ENCODE measurements at regions not wholly inside any gene's neighbourhood (a gene's known extent, or its start where the extent isn't known, plus 50 kb on each side); places are given as distances from the start of the nearest gene placed in this dataset.

DNA sequence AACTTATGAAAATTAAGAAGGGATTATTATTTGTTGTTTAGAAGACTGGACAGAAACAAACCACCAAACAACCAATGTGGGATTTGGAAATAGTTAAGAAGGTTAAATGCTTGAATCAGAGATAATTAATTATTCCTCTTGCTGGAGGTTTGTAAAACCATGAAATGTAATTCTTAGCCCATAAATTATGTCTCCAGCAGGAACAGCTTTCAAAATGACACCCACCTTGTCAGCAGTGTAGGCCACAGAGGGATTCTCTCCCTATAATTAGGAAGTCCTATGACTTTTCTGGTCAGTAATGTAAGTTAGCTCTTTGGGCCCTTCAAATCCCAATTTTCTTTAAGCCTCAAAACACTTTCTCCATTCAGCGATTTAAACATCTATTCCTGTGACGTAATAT is 63.3 kb downstream of the DRD1 start:
- H3K4me3 ChIP-seq (ENCODE audit: low read length in 2 of 2) = no peak overlapping the region
- whole genome bisulfite sequencing, 2 donors (ENCODE audit: extremely low coverage in 2 of 2, insufficient read length in 2 of 2, insufficient replicate concordance in 1 of 2) = no CpG with 5 or more reads among the region's 2 CpGs

GRCh38 chr5:175379867-175380266 is 64.1 kb downstream of the DRD1 start:
- H3K18ac ChIP-seq (ENCODE audit: low read length) = no peak overlapping the region
- H3K14ac ChIP-seq (ENCODE audit: low read length) = no peak overlapping the region
- no peak overlapping the region for H2BK5ac ChIP-seq (ENCODE audit: low read length)
- H3K4me2 ChIP-seq (ENCODE audit: insufficient read depth, low read length, poor library complexity, severe bottlenecking) = no peak overlapping the region
- no peak overlapping the region for H2AK5ac ChIP-seq (ENCODE audit: low read depth, low read length)
- no peaks in the 10 kb centered on the region for H3K36me3 ChIP-seq (replicated peaks in 1 of 2; ENCODE audit: control insufficient read depth in 2 of 2, insufficient read depth in 2 of 2, low read length in 2 of 2)
- no peak overlapping the region for H4K91ac ChIP-seq (ENCODE audit: low read depth, low read length, poor library complexity)
- H3K27ac ChIP-seq (replicated peaks; ENCODE audit: low read length) = no peak overlapping the region
- no peak overlapping the region for H2BK120ac ChIP-seq (ENCODE audit: low read depth, low read length)
- peaks cover 0 to 4% of the 10 kb centered on the region in 2 donors for H3K4me1 ChIP-seq (ENCODE audit: control insufficient read depth in 2 of 2, insufficient read depth in 1 of 2, low read depth in 1 of 2, low read length in 2 of 2)
- H2BK12ac ChIP-seq (ENCODE audit: low read length) = no peak overlapping the region
- DNase-seq (ENCODE audit: low spot score) = no peak
- WGBS, 2 donors (ENCODE audit: extremely low coverage in 2 of 2, insufficient read length in 2 of 2, insufficient replicate concordance in 1 of 2) = no CpG with 5 or more reads among the region's 1 CpG
- no peaks in the 10 kb centered on the region for H3K9me3 ChIP-seq (replicated peaks in 1 of 2; ENCODE audit: control insufficient read depth in 2 of 2, insufficient read depth in 1 of 2, low read depth in 1 of 2, low read length in 2 of 2)
- H3K4me3 ChIP-seq (ENCODE audit: low read length in 2 of 2) = no peak overlapping the region
- H2BK15ac ChIP-seq (ENCODE audit: low read length) = no peak overlapping the region
- no peak overlapping the region for H3K9ac ChIP-seq (ENCODE audit: low read depth, low read length, poor library complexity)
- no peak overlapping the region for H3K4ac ChIP-seq (ENCODE audit: low read length)
- no peak overlapping the region for H4K8ac ChIP-seq (ENCODE audit: low read depth, low read length)
- H3K23ac ChIP-seq (ENCODE audit: low read depth, low read length, poor library complexity) = no peak overlapping the region
- no peaks in the 10 kb centered on the region for H3K27me3 ChIP-seq (ENCODE audit: control insufficient read depth in 3 of 3, insufficient read depth in 3 of 3, low read depth in 1 of 3, low read length in 3 of 3)
- H3K79me1 ChIP-seq (ENCODE audit: low read depth, low read length) = no peaks in the 10 kb centered on the region
- H2AFZ ChIP-seq (ENCODE audit: low read length) = no peak overlapping the region

More for the DNA sequence above, 63.3 kb downstream of the DRD1 start:
- H2BK5ac ChIP-seq (ENCODE audit: low read length) = no peak overlapping the region
- H3K79me1 ChIP-seq (ENCODE audit: low read depth, low read length) = no peaks in the 10 kb centered on the region
- H3K27me3 ChIP-seq (ENCODE audit: control insufficient read depth in 3 of 3, insufficient read depth in 3 of 3, low read depth in 1 of 3, low read length in 3 of 3) = peaks cover 0 to 3% (median 0%) of the 10 kb centered on the region in 3 experiments
- no peak overlapping the region for H2BK120ac ChIP-seq (ENCODE audit: low read depth, low read length)
- H3K27ac ChIP-seq (replicated peaks; ENCODE audit: low read length) = no peak overlapping the region
- H3K9me3 ChIP-seq (replicated peaks in 1 of 2; ENCODE audit: control insufficient read depth in 2 of 2, insufficient read depth in 1 of 2, low read depth in 1 of 2, low read length in 2 of 2) = no peaks in the 10 kb centered on the region
- no peak overlapping the region for H3K4ac ChIP-seq (ENCODE audit: low read length)
- no peak overlapping the region for H3K23ac ChIP-seq (ENCODE audit: low read depth, low read length, poor library complexity)
- no peak overlapping the region for H4K8ac ChIP-seq (ENCODE audit: low read depth, low read length)
- H4K91ac ChIP-seq (ENCODE audit: low read depth, low read length, poor library complexity) = no peak overlapping the region
- no peak overlapping the region for H2BK15ac ChIP-seq (ENCODE audit: low read length)
- no peak for DNase-seq (ENCODE audit: low spot score)
- no peak overlapping the region for H3K9ac ChIP-seq (ENCODE audit: low read depth, low read length, poor library complexity)
- no peak overlapping the region for H3K4me2 ChIP-seq (ENCODE audit: insufficient read depth, low read length, poor library complexity, severe bottlenecking)
- H2BK12ac ChIP-seq (ENCODE audit: low read length) = no peak overlapping the region
- H2AFZ ChIP-seq (ENCODE audit: low read length) = no peak overlapping the region
- H3K4me1 ChIP-seq (ENCODE audit: control insufficient read depth in 2 of 2, insufficient read depth in 1 of 2, low read depth in 1 of 2, low read length in 2 of 2) = peaks cover 0 to 4% of the 10 kb centered on the region in 2 donors
- H3K36me3 ChIP-seq (replicated peaks in 1 of 2; ENCODE audit: control insufficient read depth in 2 of 2, insufficient read depth in 2 of 2, low read length in 2 of 2) = no peaks in the 10 kb centered on the region
- H3K18ac ChIP-seq (ENCODE audit: low read length) = no peak overlapping the region
- no peak overlapping the region for H3K14ac ChIP-seq (ENCODE audit: low read length)
- no peak overlapping the region for H2AK5ac ChIP-seq (ENCODE audit: low read depth, low read length)

DNA sequence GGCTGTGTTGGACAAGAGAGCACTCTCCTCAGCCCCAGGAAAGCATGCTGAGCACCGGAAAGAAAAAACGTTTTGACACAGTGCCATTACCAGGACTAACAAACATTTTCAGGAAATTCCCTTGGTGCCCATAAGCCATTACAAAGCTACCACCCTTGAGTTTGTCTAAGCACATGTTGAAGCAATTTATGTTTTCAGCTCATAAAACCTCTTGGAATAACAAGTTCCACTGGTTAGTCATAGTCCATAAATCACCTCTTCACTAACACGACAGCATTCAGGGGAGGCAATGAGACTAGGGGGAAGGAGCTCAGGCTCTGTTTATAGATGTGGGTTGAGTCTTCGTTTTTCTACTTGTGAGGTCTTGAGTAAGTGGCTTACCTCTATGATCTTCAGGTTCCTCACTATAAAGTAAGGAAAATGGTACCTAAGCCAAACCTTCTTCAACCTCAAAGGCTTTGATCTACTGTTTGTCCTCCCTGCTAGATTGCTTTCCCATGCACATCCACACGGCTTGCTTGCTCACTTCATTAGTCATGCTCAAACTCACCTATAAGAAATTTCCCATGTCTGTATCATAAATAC is 65.4 kb downstream of the DRD1 start:
- no peak overlapping the region for H2BK5ac ChIP-seq (ENCODE audit: low read length)
- no peak overlapping the region for H3K4me3 ChIP-seq (ENCODE audit: low read length in 2 of 2)
- no peak overlapping the region for H3K27ac ChIP-seq (replicated peaks; ENCODE audit: low read length)
- no peak overlapping the region for H3K4ac ChIP-seq (ENCODE audit: low read length)
- no peak overlapping the region for H3K18ac ChIP-seq (ENCODE audit: low read length)
- H3K4me2 ChIP-seq (ENCODE audit: insufficient read depth, low read length, poor library complexity, severe bottlenecking) = no peak overlapping the region
- no peak overlapping the region for H3K14ac ChIP-seq (ENCODE audit: low read length)
- no peaks in the 10 kb centered on the region for H3K36me3 ChIP-seq (replicated peaks in 1 of 2; ENCODE audit: control insufficient read depth in 2 of 2, insufficient read depth in 2 of 2, low read length in 2 of 2)
- peaks cover 0 to 4% of the 10 kb centered on the region in 2 donors for H3K4me1 ChIP-seq (ENCODE audit: control insufficient read depth in 2 of 2, insufficient read depth in 1 of 2, low read depth in 1 of 2, low read length in 2 of 2)
- no peak overlapping the region for H2BK15ac ChIP-seq (ENCODE audit: low read length)
- no CpG with 5 or more reads among the region's 5 CpGs for WGBS, 2 donors (ENCODE audit: extremely low coverage in 2 of 2, insufficient read length in 2 of 2, insufficient replicate concordance in 1 of 2)
- no peak for DNase-seq (ENCODE audit: low spot score)
- no peak overlapping the region for H3K23ac ChIP-seq (ENCODE audit: low read depth, low read length, poor library complexity)
- no peak overlapping the region for H2BK12ac ChIP-seq (ENCODE audit: low read length)
- H3K27me3 ChIP-seq (ENCODE audit: control insufficient read depth in 3 of 3, insufficient read depth in 3 of 3, low read depth in 1 of 3, low read length in 3 of 3) = no peaks in the 10 kb centered on the region
- no peak overlapping the region for H3K9ac ChIP-seq (ENCODE audit: low read depth, low read length, poor library complexity)
- no peaks in the 10 kb centered on the region for H3K9me3 ChIP-seq (replicated peaks in 1 of 2; ENCODE audit: control insufficient read depth in 2 of 2, insufficient read depth in 1 of 2, low read depth in 1 of 2, low read length in 2 of 2)
- H3K79me1 ChIP-seq (ENCODE audit: low read depth, low read length) = no peaks in the 10 kb centered on the region
- H2AK5ac ChIP-seq (ENCODE audit: low read depth, low read length) = no peak overlapping the region
- H4K91ac ChIP-seq (ENCODE audit: low read depth, low read length, poor library complexity) = no peak overlapping the region
- H2BK120ac ChIP-seq (ENCODE audit: low read depth, low read length) = no peak overlapping the region
- H2AFZ ChIP-seq (ENCODE audit: low read length) = no peak overlapping the region
- H4K8ac ChIP-seq (ENCODE audit: low read depth, low read length) = no peak overlapping the region

DNA sequence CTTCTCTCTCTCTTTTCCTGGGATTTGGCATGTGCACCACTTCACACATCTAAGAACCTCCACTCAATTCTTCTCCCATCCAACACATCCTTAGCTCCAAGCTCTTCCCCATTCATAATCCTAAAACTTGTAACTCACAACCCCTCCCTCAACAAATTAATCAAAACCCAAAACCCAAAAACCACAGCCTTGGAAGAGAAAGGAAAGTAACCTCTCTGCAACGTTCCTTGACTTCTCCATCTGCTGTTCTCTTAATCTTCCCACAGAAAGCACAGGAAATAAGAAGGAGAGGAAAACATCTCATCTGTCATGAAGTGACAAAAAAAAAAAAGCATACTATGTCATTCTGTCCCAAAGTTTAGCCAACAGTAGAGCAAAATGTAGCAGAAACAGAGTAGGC is 66.2 kb downstream of the DRD1 start:
- H2AK5ac ChIP-seq (ENCODE audit: low read depth, low read length) = no peak overlapping the region
- DNase-seq (ENCODE audit: low spot score) = no peak
- no peaks in the 10 kb centered on the region for H3K27me3 ChIP-seq (ENCODE audit: control insufficient read depth in 3 of 3, insufficient read depth in 3 of 3, low read depth in 1 of 3, low read length in 3 of 3)
- H2BK15ac ChIP-seq (ENCODE audit: low read length) = no peak overlapping the region
- no peaks in the 10 kb centered on the region for H3K9me3 ChIP-seq (replicated peaks in 1 of 2; ENCODE audit: control insufficient read depth in 2 of 2, insufficient read depth in 1 of 2, low read depth in 1 of 2, low read length in 2 of 2)
- WGBS, 2 donors (ENCODE audit: extremely low coverage in 2 of 2, insufficient read length in 2 of 2, insufficient replicate concordance in 1 of 2) = no CpG with 5 or more reads among the region's 1 CpG
- H3K79me1 ChIP-seq (ENCODE audit: low read depth, low read length) = no peaks in the 10 kb centered on the region
- no peak overlapping the region for H2BK5ac ChIP-seq (ENCODE audit: low read length)
- no peak overlapping the region for H3K27ac ChIP-seq (replicated peaks; ENCODE audit: low read length)
- no peak overlapping the region for H2BK120ac ChIP-seq (ENCODE audit: low read depth, low read length)
- no peak overlapping the region for H4K91ac ChIP-seq (ENCODE audit: low read depth, low read length, poor library complexity)
- H3K4me2 ChIP-seq (ENCODE audit: insufficient read depth, low read length, poor library complexity, severe bottlenecking) = no peak overlapping the region
- no peak overlapping the region for H3K23ac ChIP-seq (ENCODE audit: low read depth, low read length, poor library complexity)
- no peaks in the 10 kb centered on the region for H3K36me3 ChIP-seq (replicated peaks in 1 of 2; ENCODE audit: control insufficient read depth in 2 of 2, insufficient read depth in 2 of 2, low read length in 2 of 2)
- H3K9ac ChIP-seq (ENCODE audit: low read depth, low read length, poor library complexity) = no peak overlapping the region
- no peak overlapping the region for H2BK12ac ChIP-seq (ENCODE audit: low read length)
- H2AFZ ChIP-seq (ENCODE audit: low read length) = no peak overlapping the region
- H3K4me1 ChIP-seq (ENCODE audit: control insufficient read depth in 2 of 2, insufficient read depth in 1 of 2, low read depth in 1 of 2, low read length in 2 of 2) = no peaks in the 10 kb centered on the region
- H3K4me3 ChIP-seq (ENCODE audit: low read length in 2 of 2) = no peak overlapping the region
- no peak overlapping the region for H3K18ac ChIP-seq (ENCODE audit: low read length)
- no peak overlapping the region for H4K8ac ChIP-seq (ENCODE audit: low read depth, low read length)
- no peak overlapping the region for H3K4ac ChIP-seq (ENCODE audit: low read length)
- H3K14ac ChIP-seq (ENCODE audit: low read length) = no peak overlapping the region

Measured in neuronal stem cell (in vitro differentiated cells).